Sigmoid colon (tissue), 6 donors: ENCODE measurements at regions not wholly inside any gene's neighbourhood (a gene's known extent, or its start where the extent isn't known, plus 50 kb on each side); places are given as distances from the start of the nearest gene placed in this dataset.

ENCODE experiments used
- DNase-seq: peaks from one replicate; pipeline ENCODE4 v3.0.0-alpha.2; 2019
- H3K27ac ChIP-seq, 4 donors: fragments of 200-600 bp; sonication (generic); one replicate each; pipeline ENCODE4 v1.5.1; 2016 to 2019; ENCODE audit warnings: mild to moderate bottlenecking in 1 of 4
- H3K27me3 ChIP-seq, 3 donors: fragments of 200-600 bp; sonication (generic); one replicate each; pipeline ENCODE4 v1.5.1; 2019; ENCODE audit warnings: mild to moderate bottlenecking in 1 of 3
- H3K36me3 ChIP-seq, 4 donors: fragments of 200-600 bp; sonication (generic); one replicate each; pipeline ENCODE4 v1.5.1; 2016 to 2019
- H3K4me1 ChIP-seq, 4 donors: fragments of 200-600 bp; sonication (generic); one replicate each; pipeline ENCODE4 v1.5.1; 2017 to 2019
- H3K4me3 ChIP-seq, 4 donors: fragments of 200-600 bp; sonication (generic); one replicate each; pipeline ENCODE4 v1.5.1; 2017 to 2019; ENCODE audit warnings: mild to moderate bottlenecking in 2 of 4, moderate library complexity in 1 of 4
- H3K9me3 ChIP-seq, 4 donors: fragments of 200-600 bp in 3 of 4; sonication (generic) in 3 of 4; one replicate each; pipeline versions ENCODE4 v1.5.1 to v1.6.1; 2013 to 2019
- CTCF ChIP-seq, 4 experiments: fragments of 450-650 bp in 3 of 4; fragments of 200-600 bp in 1 of 4; IDR thresholded peaks; one replicate each; pipeline ENCODE4 v1.5.1; 2016 to 2019; ENCODE audit warnings: antibody characterized with exemption in 4 of 4, mild to moderate bottlenecking in 3 of 4, moderate library complexity in 2 of 4
- EP300 ChIP-seq, 4 donors: sonication (generic); formaldehyde crosslinking; IDR thresholded peaks; one replicate each; pipeline ENCODE4 v1.6.1; 2017; ENCODE audit warnings: antibody characterized with exemption in 4 of 4
- POLR2A ChIP-seq, 2 donors: fragments of 450-650 bp; IDR thresholded peaks; one replicate each; pipeline ENCODE4 v1.6.1; 2016; ENCODE audit warnings: antibody characterized with exemption in 2 of 2, mild to moderate bottlenecking in 2 of 2, moderate library complexity in 2 of 2
- POLR2AphosphoS5 ChIP-seq, 4 donors: sonication (generic); formaldehyde crosslinking; IDR thresholded peaks; one replicate each; pipeline ENCODE4 v1.6.1; 2017; ENCODE audit warnings: antibody characterized with exemption in 4 of 4
- WGBS, 2 donors: extraction: QIAGEN DNeasy Blood & Tissue Kit; methylation state at CpG; one replicate each; pipeline ENCODE4 v1.1.7; 2013; 5-methylcytosine and 5-hydroxymethylcytosine counted together
- intact Hi-C: fragments of 100-400 bp; cut with DNase I; formaldehyde crosslinking; loops from one replicate; pipeline ENCODE4 v1.15.1; 2023
- donor health status: healthy with polysubstance abuse.
- donor health status: healthy.

- WGBS, 2 donors, result 16 to 73% methylated on average over 2 of the region's 2 CpGs
- TF ChIP-seq EP300 (IDR thresholded peaks at IDR 0.05) (no peak), POLR2AphosphoS5 (IDR thresholded peaks at IDR 0.05) (no peak), POLR2A (IDR thresholded peaks at IDR 0.05) (no peak), CTCF (IDR thresholded peaks at IDR 0.05) (no peak)
- no peaks in the 10 kb centered on the region for H3K36me3 ChIP-seq
- intact Hi-C loops, result no loop called here
- H3K27ac ChIP-seq, result no peak overlapping the region
- H3K27me3 ChIP-seq, result no peaks in the 10 kb centered on the region
- H3K9me3 ChIP-seq, result peaks cover 0 to 2% (median 0%) of the 10 kb centered on the region in 4 donors
- no peak overlapping the region for H3K4me3 ChIP-seq
- peaks cover 0 to 21% (median 4%) of the 10 kb centered on the region in 4 donors for H3K4me1 ChIP-seq
- no peak for DNase-seq
Measured at GRCh38 chr10:121158988-121159579, 307.9 kb downstream of the WDR11 start.

- no peak for DNase-seq
- WGBS, 2 donors, result 52 to 68% methylated on average over 5 of the region's 5 CpGs
- intact Hi-C loops, result no loop called here
- H3K27me3 ChIP-seq, result no peaks in the 10 kb centered on the region
- H3K9me3 ChIP-seq, result peaks cover 0 to 3% (median 1%) of the 10 kb centered on the region in 4 donors
- TF ChIP-seq CTCF (IDR thresholded peaks at IDR 0.05) (no peak), EP300 (IDR thresholded peaks at IDR 0.05) (no peak), POLR2AphosphoS5 (IDR thresholded peaks at IDR 0.05) (no peak)
- H3K4me1 ChIP-seq, result peaks cover 0 to 16% (median 4%) of the 10 kb centered on the region in 4 donors
- H3K27ac ChIP-seq, result no peak overlapping the region
- H3K4me3 ChIP-seq, result no peak overlapping the region
- H3K36me3 ChIP-seq, result no peaks in the 10 kb centered on the region
Measured at GRCh38 chr10:121159670-121160069, 308.5 kb downstream of the WDR11 start.

GRCh38 chr10:121165276-121165675 lies 314.1 kb downstream of the WDR11 start:
- Histone ChIP-seq H3K27ac (no peak overlapping the region), H3K36me3 (no peaks in the 10 kb centered on the region), H3K9me3 (peaks cover 0 to 3% (median 1%) of the 10 kb centered on the region in 4 donors), H3K4me3 (no peak overlapping the region), H3K4me1 (peaks cover 0 to 8% (median 2%) of the 10 kb centered on the region in 4 donors), H3K27me3 (no peaks in the 10 kb centered on the region)
- TF ChIP-seq POLR2A (IDR thresholded peaks at IDR 0.05), result no peak
- TF ChIP-seq CTCF (IDR thresholded peaks at IDR 0.05), result no peak
- TF ChIP-seq POLR2AphosphoS5 (IDR thresholded peaks at IDR 0.05), result no peak
- TF ChIP-seq EP300 (IDR thresholded peaks at IDR 0.05), result no peak
- intact Hi-C loops, result no loop called here
- 93 to 97% methylated on average over 4 of the region's 4 CpGs for WGBS, 2 donors
- DNase-seq, result no peak

GRCh38 chr10:121167534-121168243 lies 316.5 kb downstream of the WDR11 start:
- intact Hi-C loops, result no loop called here
- H3K27ac ChIP-seq, result no peak overlapping the region
- no peak overlapping the region for H3K4me3 ChIP-seq
- peaks cover 0 to 3% (median 1%) of the 10 kb centered on the region in 4 donors for H3K9me3 ChIP-seq
- H3K4me1 ChIP-seq, result peaks cover 0 to 14% (median 2%) of the 10 kb centered on the region in 4 donors
- 21 to 71% methylated on average over 10 of the region's 10 CpGs for WGBS, 2 donors
- H3K36me3 ChIP-seq, result no peaks in the 10 kb centered on the region
- H3K27me3 ChIP-seq, result no peaks in the 10 kb centered on the region
- no peak for DNase-seq
- TF ChIP-seq CTCF (IDR thresholded peaks at IDR 0.05) (no peak), POLR2A (IDR thresholded peaks at IDR 0.05) (no peak), POLR2AphosphoS5 (IDR thresholded peaks at IDR 0.05) (no peak), EP300 (IDR thresholded peaks at IDR 0.05) (no peak)
